ENCODE measurements at regions not wholly inside any gene's neighbourhood (a gene's known extent, or its start where the extent isn't known, plus 50 kb on each side); places are given as distances from the start of the nearest gene placed in this dataset.

DNA sequence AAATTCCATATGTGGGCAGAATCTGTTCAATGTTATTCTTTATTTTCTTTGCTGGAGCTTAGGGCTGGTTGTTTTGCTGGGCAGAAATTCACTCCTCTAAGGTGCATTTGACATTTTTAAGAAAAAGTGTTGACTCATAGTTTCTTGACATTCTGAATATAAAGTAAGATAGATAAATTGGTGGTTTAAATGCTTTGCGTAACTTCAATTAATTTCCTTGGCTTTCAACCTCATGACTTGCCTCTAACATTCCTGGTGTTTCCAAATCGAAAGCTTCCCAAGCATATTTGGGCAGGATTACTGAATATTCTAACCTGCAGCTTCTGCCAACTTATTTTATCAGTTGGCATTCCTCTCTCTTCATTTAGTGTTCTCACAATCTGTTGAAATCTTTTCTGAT is 718.7 kb upstream of the ADGRB3 start:
- TF ChIP-seq, protein P1, sequence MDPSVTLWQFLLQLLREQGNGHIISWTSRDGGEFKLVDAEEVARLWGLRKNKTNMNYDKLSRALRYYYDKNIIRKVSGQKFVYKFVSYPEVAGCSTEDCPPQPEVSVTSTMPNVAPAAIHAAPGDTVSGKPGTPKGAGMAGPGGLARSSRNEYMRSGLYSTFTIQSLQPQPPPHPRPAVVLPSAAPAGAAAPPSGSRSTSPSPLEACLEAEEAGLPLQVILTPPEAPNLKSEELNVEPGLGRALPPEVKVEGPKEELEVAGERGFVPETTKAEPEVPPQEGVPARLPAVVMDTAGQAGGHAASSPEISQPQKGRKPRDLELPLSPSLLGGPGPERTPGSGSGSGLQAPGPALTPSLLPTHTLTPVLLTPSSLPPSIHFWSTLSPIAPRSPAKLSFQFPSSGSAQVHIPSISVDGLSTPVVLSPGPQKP (IDR thresholded peaks at IDR 0.05; ENCODE audit: low read depth, low read length), result no peak
- TF ChIP-seq HMGXB4 (CRISPR knock-in tag; IDR thresholded peaks at IDR 0.05; ENCODE audit: borderline replicate concordance), result no peak
- no peak for TF ChIP-seq CTCF (IDR thresholded peaks at IDR 0.05)
- no peak for TF ChIP-seq RCOR1 (IDR thresholded peaks at IDR 0.05; ENCODE audit: low read depth, low read length)
- TF ChIP-seq ZFP36 (IDR thresholded peaks at IDR 0.05; ENCODE audit: borderline replicate concordance, partially characterized antibody), result no peak
- no peak for TF ChIP-seq NPAS2 (CRISPR knock-in tag; IDR thresholded peaks at IDR 0.05; ENCODE audit: borderline replicate concordance)
- no peak for TF ChIP-seq RAD21 (conservative IDR thresholded peaks at IDR 0.05 in 1 of 2, IDR thresholded peaks at IDR 0.05 in 1 of 2)
- TF ChIP-seq CBX8 (IDR thresholded peaks at IDR 0.05), result no peak
- no peak for TF ChIP-seq FOSL2 (IDR thresholded peaks at IDR 0.05)
- no peak for TF ChIP-seq FOSL2 (CRISPR knock-in tag; IDR thresholded peaks at IDR 0.05)
- TF ChIP-seq, protein P2, sequence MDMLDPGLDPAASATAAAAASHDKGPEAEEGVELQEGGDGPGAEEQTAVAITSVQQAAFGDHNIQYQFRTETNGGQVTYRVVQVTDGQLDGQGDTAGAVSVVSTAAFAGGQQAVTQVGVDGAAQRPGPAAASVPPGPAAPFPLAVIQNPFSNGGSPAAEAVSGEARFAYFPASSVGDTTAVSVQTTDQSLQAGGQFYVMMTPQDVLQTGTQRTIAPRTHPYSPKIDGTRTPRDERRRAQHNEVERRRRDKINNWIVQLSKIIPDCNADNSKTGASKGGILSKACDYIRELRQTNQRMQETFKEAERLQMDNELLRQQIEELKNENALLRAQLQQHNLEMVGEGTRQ (IDR thresholded peaks at IDR 0.05), result no peak
- TF ChIP-seq RFX5 (IDR thresholded peaks at IDR 0.05), result no peak
- no peak for TF ChIP-seq CEBPB (IDR thresholded peaks at IDR 0.05)
- TF ChIP-seq POLR2A (IDR thresholded peaks at IDR 0.05; ENCODE audit: low read length), result no peak

All from A549 (cell line).